Lower lobe of right lung (tissue), 2 donors: ENCODE measurements at regions not wholly inside any gene's neighbourhood (a gene's known extent, or its start where the extent isn't known, plus 50 kb on each side); places are given as distances from the start of the nearest gene placed in this dataset.

Experiments
- ATAC-seq, 2 donors: fragments of 200-7000 bp; cut with Tn5 transposase; one replicate each; pipeline ENCODE4 v1.9.1; 2020 to 2022; ENCODE audit warnings: mild to moderate bottlenecking in 2 of 2, moderate library complexity in 2 of 2
- DNase-seq: peaks from one replicate; pipeline ENCODE4 v3.0.0-alpha.2; 2020
- H3K27ac ChIP-seq: fragments of 200-600 bp; one replicate; pipeline ENCODE4 v1.8.0; 2022
- H3K27me3 ChIP-seq: fragments of 200-600 bp; one replicate; pipeline ENCODE4 v1.8.0; 2022; ENCODE audit warnings: low read depth
- H3K36me3 ChIP-seq: fragments of 200-600 bp; one replicate; pipeline ENCODE4 v1.8.0; 2022; ENCODE audit warnings: mild to moderate bottlenecking
- H3K4me1 ChIP-seq: fragments of 200-600 bp; one replicate; pipeline ENCODE4 v1.8.0; 2022
- H3K4me3 ChIP-seq: fragments of 200-600 bp; one replicate; pipeline ENCODE4 v1.8.0; 2022; ENCODE audit warnings: mild to moderate bottlenecking
- H3K9me3 ChIP-seq: fragments of 200-600 bp; one replicate; pipeline ENCODE4 v1.8.0; 2022
- CTCF ChIP-seq: fragments of 200-600 bp; IDR thresholded peaks from one replicate; pipeline ENCODE4 v1.8.0; 2022; ENCODE audit warnings: antibody characterized with exemption, mild to moderate bottlenecking
- intact Hi-C: fragments of 100-400 bp; cut with DNase I; formaldehyde crosslinking; loops from one replicate; pipeline ENCODE4 v1.11.0; 2022
- donor health status: DM: no; HTN: yes; CAD: no; lungs with severe emphysema.

- no peak overlapping the region for H3K4me3 ChIP-seq
- no peaks in the 10 kb centered on the region for H3K27me3 ChIP-seq
- H3K27ac ChIP-seq: no peak overlapping the region
- no peaks in the 10 kb centered on the region for H3K4me1 ChIP-seq
- ATAC-seq (no peak), DNase-seq (no peak)
- intact Hi-C loops: no loop called here
- no peak for TF ChIP-seq CTCF
- no peaks in the 10 kb centered on the region for H3K9me3 ChIP-seq
- H3K36me3 ChIP-seq: no peaks in the 10 kb centered on the region
Observed at GRCh38 chr3:104685492-104685891, 681.2 kb upstream of the ALCAM start.

- ATAC-seq (no peak), DNase-seq (no peak)
- H3K27ac ChIP-seq: no peak overlapping the region
- no peak overlapping the region for H3K4me3 ChIP-seq
- H3K4me1 ChIP-seq: no peaks in the 10 kb centered on the region
- H3K27me3 ChIP-seq: no peaks in the 10 kb centered on the region
- H3K36me3 ChIP-seq: no peaks in the 10 kb centered on the region
- intact Hi-C loops: no loop called here
- H3K9me3 ChIP-seq: no peaks in the 10 kb centered on the region
- TF ChIP-seq CTCF: no peak
Observed at GRCh38 chr3:104687362-104687761, 679.3 kb upstream of the ALCAM start.

- Histone ChIP-seq H3K27me3 (no peaks in the 10 kb centered on the region), H3K4me3 (no peak overlapping the region), H3K4me1 (no peaks in the 10 kb centered on the region), H3K36me3 (no peaks in the 10 kb centered on the region), H3K9me3 (no peaks in the 10 kb centered on the region), H3K27ac (no peak overlapping the region)
- ATAC-seq (no peak), DNase-seq (no peak)
- TF ChIP-seq CTCF: no peak
- intact Hi-C loops: no loop called here
Observed at GRCh38 chr3:104696470-104696869, 670.2 kb upstream of the ALCAM start.

- no peaks in the 10 kb centered on the region for H3K36me3 ChIP-seq
- no peaks in the 10 kb centered on the region for H3K27me3 ChIP-seq
- no peaks in the 10 kb centered on the region for H3K4me1 ChIP-seq
- no peak for DNase-seq
- intact Hi-C loops: no loop called here
- no peak overlapping the region for H3K4me3 ChIP-seq
- peak in 1 of 2 donors; percentile 28 for ATAC-seq
- TF ChIP-seq CTCF: no peak
- H3K27ac ChIP-seq: no peak overlapping the region
- no peaks in the 10 kb centered on the region for H3K9me3 ChIP-seq
Observed at GRCh38 chr3:104711406-104711805, 655.3 kb upstream of the ALCAM start.

GRCh38 chr3:104715972-104716371 lies 650.7 kb upstream of the ALCAM start:
- TF ChIP-seq CTCF: no peak
- Histone ChIP-seq H3K4me3 (no peak overlapping the region), H3K27ac (no peak overlapping the region), H3K9me3 (no peaks in the 10 kb centered on the region), H3K36me3 (no peaks in the 10 kb centered on the region), H3K4me1 (no peaks in the 10 kb centered on the region), H3K27me3 (no peaks in the 10 kb centered on the region)
- DNase-seq: no peak
- no peak for ATAC-seq
- intact Hi-C loops: no loop called here

GRCh38 chr3:104717828-104718196 lies 648.9 kb upstream of the ALCAM start:
- Histone ChIP-seq H3K4me3 (no peak overlapping the region), H3K27me3 (no peaks in the 10 kb centered on the region), H3K4me1 (no peaks in the 10 kb centered on the region), H3K36me3 (no peaks in the 10 kb centered on the region), H3K27ac (no peak overlapping the region), H3K9me3 (no peaks in the 10 kb centered on the region)
- ATAC-seq: no peak
- intact Hi-C loops: no loop called here
- DNase-seq: no peak
- no peak for TF ChIP-seq CTCF
